Right lobe of liver (tissue), 4 donors: ENCODE measurements at regions not wholly inside any gene's neighbourhood (a gene's known extent, or its start where the extent isn't known, plus 50 kb on each side); places are given as distances from the start of the nearest gene placed in this dataset.

Source experiments
- POLR2A ChIP-seq: fragments of 450-650 bp; IDR thresholded peaks from one replicate; pipeline ENCODE4 v1.6.1; 2017; ENCODE audit warnings: antibody characterized with exemption, mild to moderate bottlenecking
- TF ChIP-seq, protein P1 (sequence below), 4 donors: fragments of 200-600 bp in 3 of 4; fragments of 450-650 bp in 1 of 4; IDR thresholded peaks; one replicate each; pipeline versions ENCODE4 v1.5.1 to v1.8.0; 2016 to 2022; ENCODE audit warnings: antibody characterized with exemption in 4 of 4, mild to moderate bottlenecking in 2 of 4
- donor health status: DM: no; HTN: no; CAD: no.
- donor health status: DM: no; HTN: no; CAD: no.
- donor health status: DM: no; HTN: yes; CAD: no.

DNA sequence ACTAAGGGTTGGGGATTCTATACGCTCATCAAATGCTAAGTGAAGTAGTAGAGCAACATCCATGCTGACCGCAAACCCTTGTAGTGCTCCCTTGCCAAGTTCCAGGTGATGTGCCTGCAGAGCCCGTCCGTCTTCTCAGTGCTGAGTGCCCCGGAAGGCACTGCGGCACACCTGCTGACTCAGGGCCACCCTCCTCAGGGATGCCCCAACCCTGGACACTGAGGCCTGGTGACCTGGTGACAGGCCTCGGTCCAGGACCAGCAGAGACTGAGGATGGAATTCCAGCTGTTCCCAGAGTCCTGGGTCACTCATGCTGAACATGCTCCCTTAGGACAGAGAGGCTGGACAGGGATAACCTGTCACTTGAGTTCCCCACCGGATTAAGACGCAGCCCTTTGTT lies 422.5 kb downstream of the OCA2 start:
- TF ChIP-seq, protein P1, sequence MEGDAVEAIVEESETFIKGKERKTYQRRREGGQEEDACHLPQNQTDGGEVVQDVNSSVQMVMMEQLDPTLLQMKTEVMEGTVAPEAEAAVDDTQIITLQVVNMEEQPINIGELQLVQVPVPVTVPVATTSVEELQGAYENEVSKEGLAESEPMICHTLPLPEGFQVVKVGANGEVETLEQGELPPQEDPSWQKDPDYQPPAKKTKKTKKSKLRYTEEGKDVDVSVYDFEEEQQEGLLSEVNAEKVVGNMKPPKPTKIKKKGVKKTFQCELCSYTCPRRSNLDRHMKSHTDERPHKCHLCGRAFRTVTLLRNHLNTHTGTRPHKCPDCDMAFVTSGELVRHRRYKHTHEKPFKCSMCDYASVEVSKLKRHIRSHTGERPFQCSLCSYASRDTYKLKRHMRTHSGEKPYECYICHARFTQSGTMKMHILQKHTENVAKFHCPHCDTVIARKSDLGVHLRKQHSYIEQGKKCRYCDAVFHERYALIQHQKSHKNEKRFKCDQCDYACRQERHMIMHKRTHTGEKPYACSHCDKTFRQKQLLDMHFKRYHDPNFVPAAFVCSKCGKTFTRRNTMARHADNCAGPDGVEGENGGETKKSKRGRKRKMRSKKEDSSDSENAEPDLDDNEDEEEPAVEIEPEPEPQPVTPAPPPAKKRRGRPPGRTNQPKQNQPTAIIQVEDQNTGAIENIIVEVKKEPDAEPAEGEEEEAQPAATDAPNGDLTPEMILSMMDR (IDR thresholded peaks at IDR 0.05), result no peak
- TF ChIP-seq POLR2A, result no peak
